ENCODE measurements at regions not wholly inside any gene's neighbourhood (a gene's known extent, or its start where the extent isn't known, plus 50 kb on each side); places are given as distances from the start of the nearest gene placed in this dataset.

DNA sequence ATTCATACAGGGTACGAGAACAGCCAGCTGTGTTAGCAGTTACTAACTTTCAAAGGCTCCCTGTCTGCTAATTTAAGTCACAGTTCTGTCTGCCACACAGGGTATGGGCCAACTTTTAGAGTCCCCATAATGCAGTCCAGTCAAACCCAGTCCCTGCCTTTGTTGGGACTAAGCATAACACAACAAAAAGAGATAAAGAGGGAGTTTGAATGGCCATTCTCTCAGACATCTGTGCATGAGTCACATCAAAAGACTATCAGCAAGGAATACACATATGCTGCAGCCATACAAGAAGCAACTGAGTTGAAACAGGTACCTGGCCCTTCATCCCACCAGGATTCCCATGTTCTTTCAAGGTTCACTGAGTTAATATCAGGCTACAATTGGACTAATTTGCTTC, 744.5 kb upstream of the C9orf72 start:
- ChIA-PET POLR2A (ENCODE audit: partially characterized antibody) (no interaction called here), CTCF (ENCODE audit: partially characterized antibody) (interaction anchor here (1.1 kb wide), 1 partner anchor 90 kb away, joined by 3 read pairs; no protein-coding TSS in a partner anchor)
- FAIRE-seq (no peak), DNase-seq (ENCODE audit: low read depth in 1 of 2, low spot score in 2 of 2) (no peak)
- H4K91ac ChIP-seq (replicated peaks; ENCODE audit: insufficient read length, low read length) = no peak overlapping the region
- no peak overlapping the region for H3K9ac ChIP-seq (replicated peaks in 1 of 4; ENCODE audit: extremely low read depth in 1 of 4, low read depth in 3 of 4, low read length in 3 of 4)
- H3K4me3 ChIP-seq (ENCODE audit: extremely low read depth in 1 of 4, insufficient read depth in 2 of 4, low read depth in 3 of 4, low read length in 4 of 4) = no peak overlapping the region
- no peaks in the 10 kb centered on the region for H3K36me3 ChIP-seq (ENCODE audit: control insufficient read depth in 2 of 4, insufficient read depth in 4 of 4, low read length in 3 of 4)
- H3K56ac ChIP-seq (replicated peaks; ENCODE audit: insufficient read length, low read depth, low read length) = no peak overlapping the region
- no peak overlapping the region for H2BK12ac ChIP-seq (ENCODE audit: low read depth, low read length)
- H3K18ac ChIP-seq (ENCODE audit: extremely low read depth, low read length) = no peak overlapping the region
- H3K79me2 ChIP-seq (ENCODE audit: control insufficient read depth in 1 of 2, insufficient read depth in 2 of 2, low read length in 2 of 2) = no peaks in the 10 kb centered on the region
- H4K20me1 ChIP-seq (replicated peaks in 1 of 2; ENCODE audit: control insufficient read depth in 1 of 2, insufficient read depth in 2 of 2, low read length in 2 of 2) = no peaks in the 10 kb centered on the region
- no peak overlapping the region for H3K4ac ChIP-seq (replicated peaks; ENCODE audit: insufficient read length, low read depth, low read length)
- H4K8ac ChIP-seq (ENCODE audit: extremely low read depth, insufficient read depth, low read length) = no peak overlapping the region
- no peaks in the 10 kb centered on the region for H3K27me3 ChIP-seq (replicated peaks in 1 of 4; ENCODE audit: control insufficient read depth in 3 of 4, extremely low read depth in 1 of 4, insufficient read depth in 3 of 4, low read length in 3 of 4)
- H3K14ac ChIP-seq (ENCODE audit: insufficient read length) = no peak overlapping the region
- no peak overlapping the region for H2AFZ ChIP-seq (ENCODE audit: low read length)
- H3K79me1 ChIP-seq (ENCODE audit: low read depth, low read length) = no peaks in the 10 kb centered on the region
- H2BK120ac ChIP-seq (replicated peaks; ENCODE audit: low read depth, low read length) = no peak overlapping the region
- H3K27ac ChIP-seq (ENCODE audit: low read depth, low read length) = no peak overlapping the region
- H2BK5ac ChIP-seq (ENCODE audit: low read depth, low read length) = no peak overlapping the region
- no peaks in the 10 kb centered on the region; a peak in 1 of 4 replicates for H3K9me3 ChIP-seq (ENCODE audit: insufficient read depth in 2 of 2, low read depth in 1 of 2, low read length in 1 of 2)
- H2BK20ac ChIP-seq (ENCODE audit: low read length) = no peak overlapping the region
- 74% methylated on average over 1 of the region's 1 CpG; no CpG with 5 or more reads in 1 of the 2 experiments for WGBS, 2 experiments (ENCODE audit: extremely low coverage in 1 of 2, insufficient coverage in 1 of 2, insufficient read length in 1 of 2, insufficient replicate concordance in 2 of 2, low coverage in 1 of 2, low lambda C conversion rate in 2 of 2, missing lambda C conversion rate in 1 of 2)
- H3K23me2 ChIP-seq (ENCODE audit: low read depth, low read length) = no peaks in the 10 kb centered on the region
- no peak overlapping the region for H3K23ac ChIP-seq (ENCODE audit: insufficient read length)
- no peak overlapping the region for H2BK15ac ChIP-seq (ENCODE audit: low read length)
- no peak overlapping the region for H2AK5ac ChIP-seq (ENCODE audit: low read depth, low read length)
- H3K4me1 ChIP-seq (replicated peaks in 1 of 4; ENCODE audit: control insufficient read depth in 3 of 4, insufficient read depth in 4 of 4, low read length in 3 of 4) = no peaks in the 10 kb centered on the region
- no peak overlapping the region for H4K5ac ChIP-seq (ENCODE audit: insufficient read length, low read depth, low read length)
- no peak overlapping the region for H3K4me2 ChIP-seq (ENCODE audit: insufficient read depth in 1 of 2, low read depth in 2 of 2, low read length in 2 of 2)
- TF ChIP-seq SIN3A (conservative IDR thresholded peaks at IDR 0.05 in 1 of 2, IDR thresholded peaks at IDR 0.05 in 1 of 2; ENCODE audit: low read depth in 1 of 2, low read length in 2 of 2) (no peak), SIRT6 (IDR thresholded peaks at IDR 0.05; ENCODE audit: low read length) (no peak), POU5F1 (IDR thresholded peaks at IDR 0.05; ENCODE audit: low read depth, low read length) (no peak), CHD1 (IDR thresholded peaks at IDR 0.05; ENCODE audit: low read depth, low read length) (no peak), SRF (IDR thresholded peaks at IDR 0.05; ENCODE audit: low read depth, low read length) (no peak), KDM4A (IDR thresholded peaks at IDR 0.05; ENCODE audit: low read depth, low read length, severe bottlenecking) (no peak), TBP (IDR thresholded peaks at IDR 0.05; ENCODE audit: low read depth, low read length) (no peak), SP1 (IDR thresholded peaks at IDR 0.05; ENCODE audit: low read depth, low read length) (no peak), BRCA1 (IDR thresholded peaks at IDR 0.05; ENCODE audit: low read depth, low read length) (no peak), CREB1 (IDR thresholded peaks at IDR 0.05) (no peak), MAFK (IDR thresholded peaks at IDR 0.05; ENCODE audit: low read depth, low read length) (no peak), SP4 (IDR thresholded peaks at IDR 0.05; ENCODE audit: low read length) (no peak), KDM1A (IDR thresholded peaks at IDR 0.05; ENCODE audit: borderline replicate concordance, low read length) (no peak), GABPA (IDR thresholded peaks at IDR 0.05; ENCODE audit: borderline replicate concordance, insufficient read depth, low read length) (no peak), PHF8 (conservative IDR thresholded peaks at IDR 0.05; ENCODE audit: low read depth, low read length) (no peak)
- TF ChIP-seq, protein P1, sequence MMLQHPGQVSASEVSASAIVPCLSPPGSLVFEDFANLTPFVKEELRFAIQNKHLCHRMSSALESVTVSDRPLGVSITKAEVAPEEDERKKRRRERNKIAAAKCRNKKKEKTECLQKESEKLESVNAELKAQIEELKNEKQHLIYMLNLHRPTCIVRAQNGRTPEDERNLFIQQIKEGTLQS (IDR thresholded peaks at IDR 0.05; ENCODE audit: insufficient read depth, low read depth, low read length) = no peak
